ENCODE measurements at regions not wholly inside any gene's neighbourhood (a gene's known extent, or its start where the extent isn't known, plus 50 kb on each side); places are given as distances from the start of the nearest gene placed in this dataset.

GRCh38 chr1:194184425-194184824, 998.0 kb upstream of the B3GALT2 start:
- DNase-seq: no peak

GRCh38 chr1:194181845-194182244, 995.4 kb upstream of the B3GALT2 start:
- no peak for DNase-seq

- DNase-seq: no peak
These were observed 989.8 kb upstream of the B3GALT2 start for GRCh38 chr1:194176212-194176611.

GRCh38 chr1:194175251-194175650, 988.8 kb upstream of the B3GALT2 start:
- DNase-seq: no peak

- DNase-seq: no peak
These were observed 988.1 kb upstream of the B3GALT2 start for GRCh38 chr1:194174528-194174927.

GRCh38 chr1:194171596-194171995, 985.2 kb upstream of the B3GALT2 start:
- DNase-seq: no peak

- DNase-seq: no peak
These were observed 981.7 kb upstream of the B3GALT2 start for GRCh38 chr1:194167956-194168640.

- no peak for DNase-seq
These were observed 978.3 kb upstream of the B3GALT2 start for GRCh38 chr1:194164755-194165154.

GRCh38 chr1:194161591-194161990, 975.2 kb upstream of the B3GALT2 start:
- DNase-seq: no peak

- DNase-seq: no peak
These were observed 973.5 kb upstream of the B3GALT2 start for GRCh38 chr1:194159941-194160340.

- no peak for DNase-seq
These were observed 969.5 kb upstream of the B3GALT2 start for GRCh38 chr1:194155962-194156361.

- no peak for DNase-seq
These were observed 964.6 kb upstream of the B3GALT2 start for GRCh38 chr1:194151056-194151455.

- no peak for DNase-seq
These were observed 963.8 kb upstream of the B3GALT2 start for GRCh38 chr1:194150242-194150641.

GRCh38 chr1:194133152-194133551, 946.7 kb upstream of the B3GALT2 start:
- no peak for DNase-seq

GRCh38 chr1:194118086-194118485, 931.7 kb upstream of the B3GALT2 start:
- no peak for DNase-seq

- DNase-seq: no peak
These were observed 931.2 kb upstream of the B3GALT2 start for GRCh38 chr1:194117582-194117981.

GRCh38 chr1:194114288-194114687, 927.9 kb upstream of the B3GALT2 start:
- no peak for DNase-seq

- no peak for DNase-seq
These were observed 919.0 kb upstream of the B3GALT2 start for GRCh38 chr1:194105381-194105780.

GRCh38 chr1:194104247-194104844, 917.9 kb upstream of the B3GALT2 start:
- DNase-seq: no peak

- DNase-seq: no peak
These were observed 917.3 kb upstream of the B3GALT2 start for GRCh38 chr1:194103516-194104246.

- no peak for DNase-seq
These were observed 916.7 kb upstream of the B3GALT2 start for GRCh38 chr1:194103101-194103500.

- DNase-seq: peak; percentile 13
These were observed 916.2 kb upstream of the B3GALT2 start for GRCh38 chr1:194102607-194103006.

- DNase-seq: peak; percentile 1
These were observed 898.3 kb upstream of the B3GALT2 start for GRCh38 chr1:194084755-194085154.

- no peak for DNase-seq
These were observed 895.0 kb upstream of the B3GALT2 start for GRCh38 chr1:194081444-194081843.
